Caco-2 (cell line): ENCODE measurements at regions not wholly inside any gene's neighbourhood (a gene's known extent, or its start where the extent isn't known, plus 50 kb on each side); places are given as distances from the start of the nearest gene placed in this dataset.
A peak's percentile ranks its signal among the peaks of the same experiment; 100 is the strongest.

Experiments used
- BruUV-seq: library from RNA; stranded (reverse); fragments of 400-500 nt; replicated peaks from 2 replicates; lab custom pipeline; 2021; lab: Mats Ljungman, UMichigan
- CTCF ChIA-PET: fragments of 300-600 bp; sonication (Branson Sonifier 250); formaldehyde crosslinking; loops from one replicate; lab custom pipeline; 2022; ENCODE audit warnings: antibody characterized with exemption; lab: Charles Lee
- POLR2A ChIA-PET: fragments of 300-600 bp; sonication (Branson Sonifier 250); formaldehyde crosslinking; loops from one replicate; lab custom pipeline; 2022; ENCODE audit warnings: antibody characterized with exemption; lab: Charles Lee
- DNase-seq, 2 experiments: peaks; one replicate each; pipeline versions ENCODE4 v3.0.0 to v3.0.0-alpha.2; 2020 to 2022
- H3K27me3 ChIP-seq: replicated peaks from 2 replicates; pipeline ENCODE4 v1.6.0; 2011; ENCODE audit warnings: low read length; ENCODE audit not compliant: control insufficient read depth, insufficient read depth
- H3K36me3 ChIP-seq: 2 replicates; pipeline ENCODE4 v1.5.1; 2011; ENCODE audit warnings: low read length; ENCODE audit not compliant: control insufficient read depth, insufficient read depth
- H3K4me1 ChIP-seq: fragments of 250-450 bp; sonication (Bioruptor Pico); 2 replicates; pipeline ENCODE4 v1.5.1; 2020; ENCODE audit warnings: mild to moderate bottlenecking
- H3K4me3 ChIP-seq: 2 replicates; pipeline ENCODE4 v1.5.1; 2011; ENCODE audit warnings: low read depth, mild to moderate bottlenecking, control low read depth, low read length
- H3K9me3 ChIP-seq: fragments of 250-450 bp; sonication (Bioruptor Pico); 2 replicates; pipeline ENCODE4 v1.5.1; 2020; ENCODE audit warnings: mild to moderate bottlenecking, moderate library complexity
- H3K27ac Mint-ChIP-seq: one replicate; pipeline ENCODE4 v1.8.0; 2022; ENCODE audit warnings: mixed read lengths; ENCODE audit not compliant: unreplicated experiment
- H3K27me3 Mint-ChIP-seq: one replicate; pipeline ENCODE4 v1.8.0; 2022; ENCODE audit warnings: mixed read lengths; ENCODE audit not compliant: insufficient read depth, unreplicated experiment
- H3K36me3 Mint-ChIP-seq: one replicate; pipeline ENCODE4 v1.8.0; 2022; ENCODE audit warnings: mild to moderate bottlenecking, mixed read lengths; ENCODE audit not compliant: insufficient read depth, unreplicated experiment
- H3K4me1 Mint-ChIP-seq: one replicate; pipeline ENCODE4 v1.8.0; 2022; ENCODE audit warnings: low read depth, mixed read lengths; ENCODE audit not compliant: unreplicated experiment
- H3K4me3 Mint-ChIP-seq: one replicate; pipeline ENCODE4 v1.8.0; 2022; ENCODE audit warnings: mild to moderate bottlenecking, moderate library complexity, mixed read lengths; ENCODE audit not compliant: unreplicated experiment
- H3K9me3 Mint-ChIP-seq: one replicate; pipeline ENCODE4 v1.8.0; 2022; ENCODE audit warnings: mixed read lengths; ENCODE audit not compliant: unreplicated experiment
- intact Hi-C: fragments of 100-400 bp; cut with micrococcal nuclease; formaldehyde crosslinking; loops from one replicate; pipeline ENCODE4 v1.10.0; 2022; ENCODE audit not compliant: unreplicated experiment
- TF ChIP-seq, protein P1 (sequence below), 2 experiments: fragments of 200-600 bp in 1 of 2; IDR thresholded peaks; 1 replicate in 1 of 2; 2 replicates in 1 of 2; pipeline versions ENCODE4 v1.5.1 to v1.8.0; 2011 to 2022; ENCODE audit warnings: antibody characterized with exemption in 1 of 2, control low read depth in 1 of 2, inconsistent platforms in 1 of 2, low read depth in 1 of 2, low read length in 1 of 2, mild to moderate bottlenecking in 1 of 2, moderate library complexity in 1 of 2; ENCODE audit not compliant: insufficient read depth in 1 of 2, severe bottlenecking in 1 of 2, unreplicated experiment in 1 of 2

DNA sequence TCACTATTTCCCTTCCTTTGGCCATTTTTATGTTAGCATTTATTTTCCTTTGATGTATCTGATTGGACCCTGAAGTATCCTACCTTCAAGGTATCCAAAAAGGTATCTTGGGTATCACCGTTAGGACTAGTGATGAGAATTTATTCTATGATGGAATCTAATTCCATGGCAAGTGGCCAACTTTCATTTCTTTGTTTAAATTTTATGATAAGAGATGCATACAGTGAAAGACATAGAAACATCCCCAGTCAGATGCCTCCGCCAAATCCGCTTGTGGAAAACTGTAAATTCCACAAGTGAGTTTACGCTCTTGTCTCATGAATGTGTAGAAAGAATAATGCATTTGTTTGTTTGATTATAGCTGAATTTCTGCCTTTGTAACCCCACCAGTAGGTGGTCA is 153.7 kb upstream of the NR2F2 start:
- H3K36me3 Mint-ChIP-seq = peaks cover 5% of the 10 kb centered on the region
- Histone ChIP-seq H3K27me3 (no peaks in the 10 kb centered on the region), H3K4me3 (no peak overlapping the region), H3K4me1 (peaks cover 49% of the 10 kb centered on the region), H3K9me3 (no peaks in the 10 kb centered on the region), H3K36me3 (no peaks in the 10 kb centered on the region; the same call in 1 of the 2 replicates)
- CTCF ChIA-PET = no interaction called here
- H3K4me1 Mint-ChIP-seq = peaks cover 19% of the 10 kb centered on the region
- intact Hi-C loops = no loop called here
- no peak overlapping the region for H3K27ac Mint-ChIP-seq
- H3K9me3 Mint-ChIP-seq = no peaks in the 10 kb centered on the region
- POLR2A ChIA-PET = no interaction called here
- TF ChIP-seq, protein P1, sequence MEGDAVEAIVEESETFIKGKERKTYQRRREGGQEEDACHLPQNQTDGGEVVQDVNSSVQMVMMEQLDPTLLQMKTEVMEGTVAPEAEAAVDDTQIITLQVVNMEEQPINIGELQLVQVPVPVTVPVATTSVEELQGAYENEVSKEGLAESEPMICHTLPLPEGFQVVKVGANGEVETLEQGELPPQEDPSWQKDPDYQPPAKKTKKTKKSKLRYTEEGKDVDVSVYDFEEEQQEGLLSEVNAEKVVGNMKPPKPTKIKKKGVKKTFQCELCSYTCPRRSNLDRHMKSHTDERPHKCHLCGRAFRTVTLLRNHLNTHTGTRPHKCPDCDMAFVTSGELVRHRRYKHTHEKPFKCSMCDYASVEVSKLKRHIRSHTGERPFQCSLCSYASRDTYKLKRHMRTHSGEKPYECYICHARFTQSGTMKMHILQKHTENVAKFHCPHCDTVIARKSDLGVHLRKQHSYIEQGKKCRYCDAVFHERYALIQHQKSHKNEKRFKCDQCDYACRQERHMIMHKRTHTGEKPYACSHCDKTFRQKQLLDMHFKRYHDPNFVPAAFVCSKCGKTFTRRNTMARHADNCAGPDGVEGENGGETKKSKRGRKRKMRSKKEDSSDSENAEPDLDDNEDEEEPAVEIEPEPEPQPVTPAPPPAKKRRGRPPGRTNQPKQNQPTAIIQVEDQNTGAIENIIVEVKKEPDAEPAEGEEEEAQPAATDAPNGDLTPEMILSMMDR (IDR thresholded peaks at IDR 0.05; ENCODE audit: insufficient read depth in 1 of 2, low read depth in 1 of 2, low read length in 1 of 2, severe bottlenecking in 1 of 2, unreplicated experiment in 1 of 2) = no peak
- no peaks in the 10 kb centered on the region for H3K27me3 Mint-ChIP-seq
- no peak overlapping the region for H3K4me3 Mint-ChIP-seq
- no peak for DNase-seq
- BruUV-seq = no TSS peak

DNA sequence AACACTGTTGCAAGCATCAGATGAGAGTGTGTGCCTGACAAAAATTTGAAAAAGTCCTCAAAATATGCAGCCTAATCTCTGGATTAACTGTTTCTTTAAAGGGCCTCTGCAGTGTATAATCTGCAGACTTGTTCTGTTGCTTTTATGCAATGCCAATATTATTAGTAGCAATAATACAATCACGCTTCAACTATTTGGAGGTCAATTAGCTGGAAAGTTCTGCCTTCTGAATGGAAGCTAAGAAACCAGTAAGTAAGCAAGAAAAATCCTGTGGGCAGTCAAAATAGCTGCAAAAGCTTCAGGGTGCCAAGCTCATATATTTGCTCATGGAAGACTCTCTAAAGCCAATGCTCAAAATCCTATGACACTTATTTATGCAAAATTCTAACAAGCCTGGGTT is 153.2 kb upstream of the NR2F2 start:
- H3K36me3 ChIP-seq = no peaks in the 10 kb centered on the region; the same call in 1 of the 2 replicates
- peaks cover 50% of the 10 kb centered on the region for H3K4me1 ChIP-seq
- no TSS peak for BruUV-seq
- Mint-ChIP-seq H3K27me3 (no peaks in the 10 kb centered on the region), H3K4me3 (no peak overlapping the region), H3K27ac (no peak overlapping the region), H3K36me3 (peaks cover 5% of the 10 kb centered on the region), H3K4me1 (peaks cover 23% of the 10 kb centered on the region), H3K9me3 (no peaks in the 10 kb centered on the region)
- TF ChIP-seq, protein P1 (IDR thresholded peaks at IDR 0.05; ENCODE audit: insufficient read depth in 1 of 2, low read depth in 1 of 2, low read length in 1 of 2, severe bottlenecking in 1 of 2, unreplicated experiment in 1 of 2) = no peak
- CTCF ChIA-PET = no interaction called here
- no peaks in the 10 kb centered on the region for H3K9me3 ChIP-seq
- DNase-seq = no peak
- intact Hi-C loops = no loop called here
- H3K4me3 ChIP-seq = no peak overlapping the region
- POLR2A ChIA-PET = no interaction called here
- H3K27me3 ChIP-seq = no peaks in the 10 kb centered on the region

DNA sequence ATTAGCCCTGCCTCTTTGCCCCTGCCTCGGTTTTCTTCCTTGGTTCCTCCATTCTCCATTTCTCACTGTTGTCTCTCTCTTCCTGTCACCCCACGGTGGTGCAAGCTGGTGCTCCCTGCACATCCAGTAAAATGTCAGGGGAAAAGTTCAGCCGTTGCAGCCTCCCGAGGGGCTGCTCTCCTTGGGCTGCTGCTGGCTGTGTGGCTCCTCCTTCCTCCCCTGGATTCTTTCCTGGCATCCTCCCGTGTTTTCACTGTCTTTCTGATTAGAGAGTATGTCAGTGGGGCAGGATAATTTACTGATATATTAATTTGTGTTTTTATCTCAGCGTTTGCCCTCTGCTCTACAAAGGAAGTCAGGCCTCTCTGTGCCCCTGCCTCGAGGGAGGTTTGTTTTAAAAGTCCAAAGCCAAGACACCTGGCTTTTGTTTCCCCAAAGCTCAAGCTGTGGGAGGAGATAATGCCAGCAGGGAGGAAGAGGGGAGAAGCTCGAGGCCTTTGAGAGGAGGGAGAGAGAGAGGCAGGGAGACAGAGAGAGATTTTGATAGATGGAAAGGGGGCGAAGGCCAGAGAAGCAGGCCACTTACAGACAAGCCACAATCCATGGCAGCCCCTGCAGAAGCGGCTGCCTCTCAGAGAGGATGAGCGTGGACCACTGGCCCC is 150.3 kb upstream of the NR2F2 start:
- Mint-ChIP-seq H3K4me1 (peaks cover 46% of the 10 kb centered on the region), H3K27ac (peak overlapping the region; percentile 78), H3K36me3 (peaks cover 5% of the 10 kb centered on the region), H3K4me3 (no peak overlapping the region), H3K9me3 (no peaks in the 10 kb centered on the region), H3K27me3 (no peaks in the 10 kb centered on the region)
- ChIA-PET POLR2A (interaction anchor here (0.7 kb wide), 1 partner anchor 14 kb away, joined by 8 read pairs; no protein-coding TSS in a partner anchor), CTCF (no interaction called here)
- no peaks in the 10 kb centered on the region for H3K36me3 ChIP-seq
- peaks cover 49% of the 10 kb centered on the region for H3K4me1 ChIP-seq
- intact Hi-C loops = no loop called here
- no peaks in the 10 kb centered on the region for H3K27me3 ChIP-seq
- BruUV-seq = no TSS peak
- no peaks in the 10 kb centered on the region for H3K9me3 ChIP-seq
- no peak overlapping the region for H3K4me3 ChIP-seq
- TF ChIP-seq, protein P1 (IDR thresholded peaks at IDR 0.05; ENCODE audit: insufficient read depth in 1 of 2, low read depth in 1 of 2, low read length in 1 of 2, severe bottlenecking in 1 of 2, unreplicated experiment in 1 of 2) = no peak
- DNase-seq = no peak
